ENCODE measurements at regions not wholly inside any gene's neighbourhood (a gene's known extent, or its start where the extent isn't known, plus 50 kb on each side); places are given as distances from the start of the nearest gene placed in this dataset.

DNA sequence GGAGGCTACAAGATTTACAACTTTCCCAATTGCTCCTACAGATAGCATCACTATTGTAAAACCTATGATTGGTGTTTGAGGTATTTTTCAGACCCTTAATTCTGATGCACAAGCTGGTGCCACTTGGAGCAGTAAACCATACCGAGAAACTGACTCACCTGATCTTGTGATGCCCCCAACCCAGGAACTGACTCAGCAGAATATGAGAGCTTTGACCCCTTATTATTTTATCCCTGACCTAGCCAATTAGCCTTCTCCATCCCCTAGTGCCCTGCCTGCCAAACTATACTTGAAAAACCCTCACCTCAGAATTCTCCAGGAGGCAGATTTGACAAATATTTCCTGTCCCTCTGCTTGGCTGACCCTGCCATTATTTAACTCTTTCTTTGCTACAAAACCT lies 585.9 kb upstream of the GHITM start:
- Histone ChIP-seq H3K9me3 (peaks cover 0 to 4% of the 10 kb centered on the region in 2 donors), H3K4me1 (no peaks in the 10 kb centered on the region), H3K4me3 (no peak overlapping the region), H3K36me3 (no peaks in the 10 kb centered on the region), H3K27me3 (no peaks in the 10 kb centered on the region), H3K27ac (no peak overlapping the region)
- TF ChIP-seq, protein P1, sequence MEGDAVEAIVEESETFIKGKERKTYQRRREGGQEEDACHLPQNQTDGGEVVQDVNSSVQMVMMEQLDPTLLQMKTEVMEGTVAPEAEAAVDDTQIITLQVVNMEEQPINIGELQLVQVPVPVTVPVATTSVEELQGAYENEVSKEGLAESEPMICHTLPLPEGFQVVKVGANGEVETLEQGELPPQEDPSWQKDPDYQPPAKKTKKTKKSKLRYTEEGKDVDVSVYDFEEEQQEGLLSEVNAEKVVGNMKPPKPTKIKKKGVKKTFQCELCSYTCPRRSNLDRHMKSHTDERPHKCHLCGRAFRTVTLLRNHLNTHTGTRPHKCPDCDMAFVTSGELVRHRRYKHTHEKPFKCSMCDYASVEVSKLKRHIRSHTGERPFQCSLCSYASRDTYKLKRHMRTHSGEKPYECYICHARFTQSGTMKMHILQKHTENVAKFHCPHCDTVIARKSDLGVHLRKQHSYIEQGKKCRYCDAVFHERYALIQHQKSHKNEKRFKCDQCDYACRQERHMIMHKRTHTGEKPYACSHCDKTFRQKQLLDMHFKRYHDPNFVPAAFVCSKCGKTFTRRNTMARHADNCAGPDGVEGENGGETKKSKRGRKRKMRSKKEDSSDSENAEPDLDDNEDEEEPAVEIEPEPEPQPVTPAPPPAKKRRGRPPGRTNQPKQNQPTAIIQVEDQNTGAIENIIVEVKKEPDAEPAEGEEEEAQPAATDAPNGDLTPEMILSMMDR (IDR thresholded peaks at IDR 0.05) = no peak
- no peak for DNase-seq (ENCODE audit: low spot score)

DNA sequence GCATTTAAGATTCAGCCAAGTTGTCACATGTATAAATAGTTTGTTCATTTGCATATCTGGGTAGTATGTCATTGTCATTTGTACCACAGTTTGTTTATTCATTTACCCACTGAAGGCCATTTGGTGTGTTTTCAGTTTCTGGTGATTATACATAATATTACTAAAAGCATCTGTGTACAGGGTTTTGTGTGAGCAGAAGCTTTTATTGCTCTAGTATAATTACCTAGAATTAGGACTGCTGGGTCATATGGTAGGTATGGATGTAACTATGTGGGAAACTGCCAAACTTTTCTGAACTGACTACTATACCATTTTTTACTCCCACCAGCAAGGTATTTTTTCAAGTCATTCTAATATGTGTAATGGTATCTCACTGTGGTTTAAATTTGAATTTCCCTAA lies 584.0 kb upstream of the GHITM start:
- Histone ChIP-seq H3K36me3 (no peaks in the 10 kb centered on the region), H3K4me1 (no peaks in the 10 kb centered on the region), H3K9me3 (peaks cover 0 to 4% of the 10 kb centered on the region in 2 donors), H3K27me3 (no peaks in the 10 kb centered on the region), H3K4me3 (no peak overlapping the region), H3K27ac (no peak overlapping the region)
- TF ChIP-seq, protein P1 (IDR thresholded peaks at IDR 0.05) = no peak
- DNase-seq (ENCODE audit: low spot score) = no peak

DNA sequence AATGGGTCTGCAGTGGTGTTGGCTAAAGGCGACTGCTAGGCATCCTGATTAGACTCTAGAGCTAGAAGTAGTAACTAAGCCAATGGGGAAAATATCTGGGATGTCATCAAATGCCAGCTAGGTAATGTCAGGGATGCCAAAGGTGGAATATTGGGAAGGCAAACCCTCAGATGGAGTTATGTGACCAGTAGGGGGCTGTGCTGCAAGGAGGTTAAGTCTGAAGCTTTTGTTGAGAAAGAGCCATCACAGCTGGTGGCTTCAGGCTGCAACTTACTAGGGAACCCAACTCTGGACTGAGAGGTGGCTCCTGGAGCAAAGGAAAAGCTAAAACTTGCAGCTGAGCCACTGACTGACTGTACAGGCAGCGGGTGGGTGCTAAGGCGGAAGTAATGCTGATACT lies 576.9 kb upstream of the GHITM start:
- Histone ChIP-seq H3K36me3 (no peaks in the 10 kb centered on the region), H3K4me3 (no peak overlapping the region), H3K27ac (no peak overlapping the region), H3K4me1 (no peaks in the 10 kb centered on the region), H3K9me3 (no peaks in the 10 kb centered on the region), H3K27me3 (no peaks in the 10 kb centered on the region)
- no peak for DNase-seq (ENCODE audit: low spot score)
- TF ChIP-seq, protein P1 (IDR thresholded peaks at IDR 0.05) = no peak

DNA sequence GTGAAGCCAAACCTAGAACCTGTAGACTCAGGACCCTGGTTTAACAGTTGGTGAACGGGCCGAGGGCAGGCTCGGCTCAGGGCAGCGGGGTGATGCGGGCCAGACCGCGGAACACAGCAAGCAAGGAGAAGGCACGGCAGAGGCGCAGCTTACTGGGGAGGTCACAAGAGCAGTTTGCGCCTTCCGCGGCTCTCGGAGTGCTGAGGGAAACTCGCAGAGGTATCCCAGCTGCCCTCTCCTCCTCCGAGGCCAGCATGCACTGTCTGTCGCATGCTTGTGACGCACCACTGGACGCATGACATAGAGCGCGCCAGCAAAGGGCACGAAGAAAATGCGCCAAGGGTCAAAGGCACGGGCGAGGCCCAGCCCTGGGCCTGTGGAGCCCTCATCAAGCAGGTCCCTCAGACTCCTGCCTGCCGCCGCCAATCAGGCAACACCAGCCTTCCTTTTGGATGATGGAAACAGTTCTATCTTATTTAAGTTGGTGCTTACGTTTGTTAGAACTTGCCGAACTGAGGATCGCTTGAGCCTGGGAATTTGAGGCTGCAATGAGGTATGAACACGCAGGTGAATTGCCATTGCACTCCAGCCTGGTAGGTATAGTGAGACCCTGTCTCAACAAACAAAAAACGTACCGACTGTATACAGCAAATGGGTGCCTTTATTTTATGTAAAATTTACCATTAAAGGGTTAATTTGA lies 574.3 kb upstream of the GHITM start:
- H3K4me1 ChIP-seq = no peaks in the 10 kb centered on the region
- no peak overlapping the region for H3K4me3 ChIP-seq
- H3K9me3 ChIP-seq = no peaks in the 10 kb centered on the region
- no peak overlapping the region for H3K27ac ChIP-seq
- no peaks in the 10 kb centered on the region for H3K36me3 ChIP-seq
- TF ChIP-seq, protein P1 (IDR thresholded peaks at IDR 0.05) = no peak
- H3K27me3 ChIP-seq = no peaks in the 10 kb centered on the region
- no peak for DNase-seq (ENCODE audit: low spot score)

DNA sequence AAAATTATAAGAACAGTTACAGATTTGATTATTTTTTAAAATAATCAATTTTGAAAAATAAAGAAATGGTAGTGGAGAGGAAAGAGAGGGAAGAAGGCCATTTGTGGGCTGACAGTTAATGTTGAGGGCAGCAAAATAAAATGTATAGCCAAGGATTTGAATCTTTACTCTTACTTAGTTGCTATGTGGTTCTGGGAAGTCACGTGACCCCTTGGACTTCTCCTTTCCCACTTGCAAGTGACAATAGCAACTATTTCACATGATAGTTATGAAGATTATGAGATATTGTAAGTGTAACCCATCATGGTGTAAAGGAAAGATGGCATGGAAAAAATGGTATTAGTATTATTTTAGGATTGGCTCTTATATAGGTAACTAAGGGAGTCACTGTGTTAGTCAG lies 567.3 kb upstream of the GHITM start:
- H3K9me3 ChIP-seq = peaks cover 0 to 10% of the 10 kb centered on the region in 2 donors
- H3K4me1 ChIP-seq = no peaks in the 10 kb centered on the region
- H3K27me3 ChIP-seq = no peaks in the 10 kb centered on the region
- no peak overlapping the region for H3K4me3 ChIP-seq
- no peak for DNase-seq (ENCODE audit: low spot score)
- no peak overlapping the region for H3K27ac ChIP-seq
- TF ChIP-seq, protein P1 (IDR thresholded peaks at IDR 0.05) = no peak
- H3K36me3 ChIP-seq = no peaks in the 10 kb centered on the region

DNA sequence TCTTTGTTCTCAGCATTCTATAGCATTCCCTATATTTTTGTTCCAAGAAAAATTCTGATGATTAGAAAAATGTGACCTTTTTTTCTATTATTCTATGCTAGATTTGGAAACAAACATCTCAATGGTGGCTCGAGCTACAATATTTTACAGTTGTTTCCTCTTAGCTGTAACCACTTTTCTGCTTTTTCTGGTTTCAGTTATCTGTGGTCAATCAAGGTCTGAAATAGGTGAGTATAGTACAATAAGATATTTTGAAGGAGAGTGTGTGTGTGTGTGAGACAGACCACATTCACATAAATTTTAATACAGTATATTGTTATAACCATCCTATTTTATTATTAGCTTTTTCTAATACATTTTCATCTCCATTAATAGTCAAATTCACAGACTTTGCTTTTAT lies 564.5 kb upstream of the GHITM start:
- Histone ChIP-seq H3K27ac (no peak overlapping the region), H3K4me1 (no peaks in the 10 kb centered on the region), H3K36me3 (no peaks in the 10 kb centered on the region), H3K27me3 (no peaks in the 10 kb centered on the region), H3K4me3 (no peak overlapping the region), H3K9me3 (peaks cover 0 to 24% of the 10 kb centered on the region in 2 donors)
- TF ChIP-seq, protein P1 (IDR thresholded peaks at IDR 0.05) = no peak
- no peak for DNase-seq (ENCODE audit: low spot score)
